ENCODE measurements at regions not wholly inside any gene's neighbourhood (a gene's known extent, or its start where the extent isn't known, plus 50 kb on each side); places are given as distances from the start of the nearest gene placed in this dataset.

- TF ChIP-seq MAZ (CRISPR knock-in tag; conservative IDR thresholded peaks at IDR 0.05 in 1 of 2, IDR thresholded peaks at IDR 0.05 in 1 of 2), result no peak
- TF ChIP-seq, protein P1, sequence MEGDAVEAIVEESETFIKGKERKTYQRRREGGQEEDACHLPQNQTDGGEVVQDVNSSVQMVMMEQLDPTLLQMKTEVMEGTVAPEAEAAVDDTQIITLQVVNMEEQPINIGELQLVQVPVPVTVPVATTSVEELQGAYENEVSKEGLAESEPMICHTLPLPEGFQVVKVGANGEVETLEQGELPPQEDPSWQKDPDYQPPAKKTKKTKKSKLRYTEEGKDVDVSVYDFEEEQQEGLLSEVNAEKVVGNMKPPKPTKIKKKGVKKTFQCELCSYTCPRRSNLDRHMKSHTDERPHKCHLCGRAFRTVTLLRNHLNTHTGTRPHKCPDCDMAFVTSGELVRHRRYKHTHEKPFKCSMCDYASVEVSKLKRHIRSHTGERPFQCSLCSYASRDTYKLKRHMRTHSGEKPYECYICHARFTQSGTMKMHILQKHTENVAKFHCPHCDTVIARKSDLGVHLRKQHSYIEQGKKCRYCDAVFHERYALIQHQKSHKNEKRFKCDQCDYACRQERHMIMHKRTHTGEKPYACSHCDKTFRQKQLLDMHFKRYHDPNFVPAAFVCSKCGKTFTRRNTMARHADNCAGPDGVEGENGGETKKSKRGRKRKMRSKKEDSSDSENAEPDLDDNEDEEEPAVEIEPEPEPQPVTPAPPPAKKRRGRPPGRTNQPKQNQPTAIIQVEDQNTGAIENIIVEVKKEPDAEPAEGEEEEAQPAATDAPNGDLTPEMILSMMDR (IDR thresholded peaks at IDR 0.05 in 2 of 3, conservative IDR thresholded peaks at IDR 0.05 in 1 of 3; ENCODE audit: insufficient read depth in 2 of 3, low read depth in 1 of 3, low read length in 3 of 3), result no peak
Measured at GRCh38 chr5:143687604-143688003, 124.4 kb upstream of the HMHB1 start.

Data from K562 (cell line).